Panc1 (cell line): ENCODE measurements at regions not wholly inside any gene's neighbourhood (a gene's known extent, or its start where the extent isn't known, plus 50 kb on each side); places are given as distances from the start of the nearest gene placed in this dataset.

ENCODE experiments used
- CTCF ChIP-seq: fragments of 450-650 bp; IDR thresholded peaks from 2 replicates; pipeline ENCODE4 v1.5.1; 2017; ENCODE audit warnings: mild to moderate bottlenecking
- POLR2AphosphoS5 ChIP-seq: IDR thresholded peaks from 2 replicates; pipeline ENCODE4 v1.6.1; 2012; ENCODE audit warnings: mild to moderate bottlenecking, low read depth, low read length, moderate library complexity
- REST ChIP-seq, 2 experiments: IDR thresholded peaks; 2 replicates each; pipeline ENCODE4 v1.6.1; 2011 to 2012; ENCODE audit warnings: low read depth in 2 of 2, control low read depth in 1 of 2, low read length in 1 of 2, mild to moderate bottlenecking in 1 of 2, moderate library complexity in 1 of 2; ENCODE audit not compliant: insufficient read depth in 1 of 2
- SIN3A ChIP-seq: IDR thresholded peaks from 2 replicates; pipeline ENCODE4 v1.6.1; 2012; ENCODE audit warnings: low read depth, mild to moderate bottlenecking, low read length, moderate library complexity, borderline replicate concordance; ENCODE audit not compliant: insufficient read depth
- TCF7L2 ChIP-seq: IDR thresholded peaks from 2 replicates; pipeline ENCODE4 v1.6.1; 2011; ENCODE audit warnings: mild to moderate bottlenecking, low read depth, low read length, inconsistent platforms

- TF ChIP-seq CTCF, result no peak
- no peak for TF ChIP-seq POLR2AphosphoS5
- TF ChIP-seq REST (IDR thresholded peaks at IDR 0.05; ENCODE audit: insufficient read depth in 1 of 2, low read depth in 2 of 2, low read length in 1 of 2), result no peak
- no peak for TF ChIP-seq SIN3A
- TF ChIP-seq TCF7L2, result no peak
Measured at GRCh38 chr14:28901631-28902030, 135.0 kb downstream of the FOXG1 start.
